Activated naive CD8-positive, alpha-beta T cell treated with anti-CD3 and anti-CD28 coated beads for 36 hours (primary cell): ENCODE measurements at regions not wholly inside any gene's neighbourhood (a gene's known extent, or its start where the extent isn't known, plus 50 kb on each side); places are given as distances from the start of the nearest gene placed in this dataset.

Experiments
- DNase-seq: peaks from one replicate; pipeline ENCODE4 v3.0.0; 2021
- H3K27ac Mint-ChIP-seq: one replicate; pipeline ENCODE4 v1.8.0; 2022; ENCODE audit warnings: mild to moderate bottlenecking, moderate library complexity, mixed read lengths
- H3K27me3 Mint-ChIP-seq: one replicate; pipeline ENCODE4 v1.8.0; 2022; ENCODE audit warnings: mild to moderate bottlenecking, mixed read lengths
- H3K36me3 Mint-ChIP-seq: one replicate; pipeline ENCODE4 v1.8.0; 2021; ENCODE audit warnings: mild to moderate bottlenecking, mixed read lengths
- H3K4me1 Mint-ChIP-seq: one replicate; pipeline ENCODE4 v1.8.0; 2021; ENCODE audit warnings: mixed read lengths
- H3K4me3 Mint-ChIP-seq: one replicate; pipeline ENCODE4 v1.8.0; 2022; ENCODE audit warnings: mild to moderate bottlenecking, moderate library complexity, mixed read lengths
- H3K9me3 Mint-ChIP-seq: one replicate; pipeline ENCODE4 v1.8.0; 2022; ENCODE audit warnings: mixed read lengths

DNA sequence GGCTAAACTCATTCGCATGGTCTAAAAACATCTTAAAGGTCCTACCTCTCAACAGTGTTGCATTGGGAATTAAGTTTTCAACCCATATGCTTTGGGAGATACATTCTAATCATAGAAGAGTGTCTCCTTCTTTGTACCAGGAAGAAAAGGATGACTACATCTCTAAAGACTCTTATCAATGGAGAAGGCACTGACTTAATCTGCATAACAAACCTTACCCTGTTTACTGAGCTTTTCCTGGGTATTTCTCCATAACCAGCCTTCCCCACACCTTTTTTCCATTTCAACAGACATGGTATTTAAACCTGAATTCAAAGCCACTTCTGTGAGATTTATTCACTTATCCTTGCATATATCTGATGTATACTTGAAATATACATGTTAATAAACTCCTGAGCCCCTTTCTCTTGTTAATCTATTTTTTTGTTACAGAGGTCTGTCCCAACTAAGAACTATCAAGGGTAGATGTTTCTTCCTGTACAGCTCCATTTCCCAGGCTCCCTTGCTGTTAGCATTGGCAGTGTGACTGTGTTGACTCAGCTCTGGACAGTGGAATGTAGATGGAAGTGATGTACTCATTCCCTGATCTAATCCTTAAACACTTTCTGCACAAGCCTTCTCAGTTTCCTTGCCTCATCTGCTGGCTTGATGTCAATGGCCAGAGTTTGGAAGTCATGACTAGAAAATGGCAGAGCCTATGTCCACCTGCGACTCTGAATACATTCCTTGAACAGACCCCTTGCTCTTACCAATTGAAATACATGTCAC lies 148.9 kb upstream of the CPEB2 start:
- Mint-ChIP-seq H3K27me3 (peaks cover 17% of the 10 kb centered on the region), H3K9me3 (peaks cover 13% of the 10 kb centered on the region), H3K36me3 (peaks cover 6% of the 10 kb centered on the region), H3K4me3 (no peak overlapping the region), H3K4me1 (peaks cover 34% of the 10 kb centered on the region), H3K27ac (no peak overlapping the region)
- DNase-seq, result no peak

- peaks cover 8% of the 10 kb centered on the region for H3K36me3 Mint-ChIP-seq
- H3K27ac Mint-ChIP-seq, result peak overlapping the region; percentile 87
Measured at GRCh38 chr4:14855719-14856061, 146.6 kb upstream of the CPEB2 start.

DNA sequence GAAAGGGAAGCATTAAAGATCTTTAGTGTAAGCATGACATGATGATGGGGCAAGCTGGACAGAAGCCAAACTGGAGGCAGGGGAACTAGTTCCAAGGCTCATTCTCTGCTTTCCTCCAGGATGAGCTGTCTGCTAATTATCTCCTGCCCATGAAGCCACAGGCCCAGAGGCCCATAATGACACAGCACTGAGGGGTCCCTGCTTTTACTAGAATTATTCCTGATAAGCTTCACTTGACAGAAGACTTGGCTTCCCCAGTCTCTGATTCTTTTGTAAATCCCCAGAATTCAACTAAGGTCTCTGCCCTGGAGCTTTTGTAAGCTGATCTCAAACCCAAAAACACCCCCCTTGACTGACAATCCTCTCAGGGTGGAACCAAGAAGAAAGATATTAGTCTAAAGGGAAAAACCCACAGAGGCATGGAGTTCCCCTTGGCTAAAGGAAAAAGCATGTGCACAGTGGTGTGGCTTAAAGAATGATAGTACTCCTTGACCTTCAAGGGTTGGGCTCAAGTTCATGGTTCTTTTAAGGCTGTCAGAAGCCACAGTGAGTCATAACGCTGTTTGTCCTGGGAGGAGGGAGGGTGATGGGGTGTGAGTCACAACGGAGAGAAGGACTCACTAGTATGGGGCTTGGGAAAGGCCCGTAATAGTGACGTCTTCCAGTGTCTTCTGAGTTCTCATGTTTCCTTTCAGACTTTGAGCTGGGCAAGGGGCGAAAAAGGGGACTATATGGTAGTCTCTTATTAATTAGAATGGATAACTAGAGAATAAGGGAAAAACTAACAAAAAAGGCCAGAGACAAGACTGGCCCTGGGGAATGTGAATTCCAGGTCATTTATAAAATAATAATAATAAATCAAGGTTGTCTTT lies 146.0 kb upstream of the CPEB2 start:
- H3K4me1 Mint-ChIP-seq, result peaks cover 29% of the 10 kb centered on the region
- peaks cover 16% of the 10 kb centered on the region for H3K9me3 Mint-ChIP-seq
- H3K27me3 Mint-ChIP-seq, result peaks cover 34% of the 10 kb centered on the region
- peak; percentile 76 for DNase-seq
- peak overlapping the region; percentile 87 for H3K27ac Mint-ChIP-seq
- no peak overlapping the region for H3K4me3 Mint-ChIP-seq
- peaks cover 8% of the 10 kb centered on the region for H3K36me3 Mint-ChIP-seq

More at GRCh38 chr4:14855719-14856061, 146.6 kb upstream of the CPEB2 start:
- Mint-ChIP-seq H3K4me3 (no peak overlapping the region), H3K9me3 (peaks cover 16% of the 10 kb centered on the region), H3K27me3 (peaks cover 29% of the 10 kb centered on the region), H3K4me1 (peaks cover 32% of the 10 kb centered on the region)
- DNase-seq, result no peak

DNA sequence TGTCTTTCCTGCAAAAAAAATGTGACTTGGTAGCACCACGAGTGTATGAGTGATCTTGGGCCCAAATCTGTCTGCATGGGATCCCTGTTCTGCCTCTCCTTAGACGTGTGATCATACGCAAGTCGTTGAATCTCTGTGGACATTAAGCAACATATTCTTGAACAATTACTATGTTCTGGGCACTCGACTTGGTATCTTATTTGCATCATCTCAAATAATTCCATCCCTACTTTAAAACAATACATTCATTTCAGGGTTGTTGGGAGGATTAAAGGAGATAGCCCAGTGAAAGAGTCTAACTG lies 145.4 kb upstream of the CPEB2 start:
- Mint-ChIP-seq H3K36me3 (peaks cover 8% of the 10 kb centered on the region), H3K27ac (peak overlapping the region; percentile 87), H3K4me3 (no peak overlapping the region), H3K27me3 (peaks cover 34% of the 10 kb centered on the region), H3K4me1 (peaks cover 29% of the 10 kb centered on the region), H3K9me3 (peaks cover 16% of the 10 kb centered on the region)
- DNase-seq, result no peak

DNA sequence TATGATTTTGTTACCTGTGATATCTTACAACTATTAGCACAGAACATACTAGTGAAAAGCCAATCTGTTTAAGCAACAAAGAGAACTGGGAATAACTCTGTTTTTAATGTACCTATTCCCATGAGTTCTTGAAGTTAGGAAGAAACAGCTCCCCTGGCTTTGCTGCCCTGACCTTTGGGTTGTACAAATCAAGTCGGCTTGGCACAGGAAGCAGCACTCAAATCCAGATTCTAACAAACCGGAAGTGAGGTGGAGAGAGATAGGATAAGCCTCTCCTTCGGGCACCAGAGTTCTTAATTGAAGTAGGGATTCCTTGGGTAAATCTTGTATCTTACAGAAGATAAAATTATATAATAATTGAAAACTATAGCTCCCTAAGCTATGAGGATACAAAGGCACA lies 144.8 kb upstream of the CPEB2 start:
- Mint-ChIP-seq H3K36me3 (peaks cover 8% of the 10 kb centered on the region), H3K27ac (peak overlapping the region; percentile 87), H3K27me3 (peaks cover 34% of the 10 kb centered on the region), H3K4me3 (no peak overlapping the region), H3K9me3 (peaks cover 16% of the 10 kb centered on the region), H3K4me1 (peaks cover 29% of the 10 kb centered on the region)
- no peak for DNase-seq

DNA sequence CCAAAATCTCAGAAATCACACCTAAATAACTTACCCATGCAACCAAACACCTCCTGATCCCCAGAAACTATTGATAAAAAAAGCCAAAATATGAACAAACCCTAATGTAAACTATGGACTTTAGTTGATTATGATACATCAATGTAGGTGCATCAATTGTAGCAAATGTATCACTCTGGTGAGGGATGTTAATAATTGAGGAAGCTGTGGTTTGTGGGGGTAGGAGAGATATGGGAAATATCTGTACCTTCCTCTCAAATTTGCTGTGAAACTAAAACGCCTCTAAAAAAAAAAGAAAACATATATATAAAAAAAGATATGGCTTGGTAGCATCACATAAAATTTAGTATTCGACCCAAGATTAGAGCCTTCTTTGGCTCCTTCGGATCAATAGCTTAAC lies 144.3 kb upstream of the CPEB2 start:
- no peak overlapping the region for H3K4me3 Mint-ChIP-seq
- H3K4me1 Mint-ChIP-seq, result peaks cover 29% of the 10 kb centered on the region
- H3K27ac Mint-ChIP-seq, result no peak overlapping the region
- H3K27me3 Mint-ChIP-seq, result peaks cover 36% of the 10 kb centered on the region
- H3K36me3 Mint-ChIP-seq, result peaks cover 8% of the 10 kb centered on the region
- peaks cover 16% of the 10 kb centered on the region for H3K9me3 Mint-ChIP-seq
- DNase-seq, result no peak

DNA sequence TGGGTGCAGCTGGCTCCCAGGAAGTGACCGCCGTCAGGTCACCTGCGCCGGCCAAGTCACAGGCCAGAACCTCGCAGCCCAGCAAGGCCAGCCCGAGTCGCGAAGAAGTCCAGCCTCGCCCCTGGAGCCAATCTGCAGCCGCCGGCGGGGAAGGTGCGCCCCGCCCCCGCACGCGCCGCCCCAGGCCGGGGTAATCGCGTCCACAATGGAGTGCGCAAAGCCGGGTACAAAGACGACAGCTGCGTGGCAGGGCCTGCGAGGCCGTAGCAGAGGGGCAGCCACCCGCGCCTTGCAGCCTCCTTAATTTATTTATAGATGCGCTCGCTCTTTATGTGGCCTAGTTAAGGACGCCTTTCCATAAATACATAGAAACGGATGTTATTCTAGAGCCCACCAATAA lies 139.4 kb upstream of the CPEB2 start:
- peaks cover 2% of the 10 kb centered on the region for H3K9me3 Mint-ChIP-seq
- H3K4me1 Mint-ChIP-seq, result peaks cover 1% of the 10 kb centered on the region
- H3K27ac Mint-ChIP-seq, result no peak overlapping the region
- no peak for DNase-seq
- peaks cover 53% of the 10 kb centered on the region for H3K27me3 Mint-ChIP-seq
- no peak overlapping the region for H3K4me3 Mint-ChIP-seq
- peaks cover 1% of the 10 kb centered on the region for H3K36me3 Mint-ChIP-seq

DNA sequence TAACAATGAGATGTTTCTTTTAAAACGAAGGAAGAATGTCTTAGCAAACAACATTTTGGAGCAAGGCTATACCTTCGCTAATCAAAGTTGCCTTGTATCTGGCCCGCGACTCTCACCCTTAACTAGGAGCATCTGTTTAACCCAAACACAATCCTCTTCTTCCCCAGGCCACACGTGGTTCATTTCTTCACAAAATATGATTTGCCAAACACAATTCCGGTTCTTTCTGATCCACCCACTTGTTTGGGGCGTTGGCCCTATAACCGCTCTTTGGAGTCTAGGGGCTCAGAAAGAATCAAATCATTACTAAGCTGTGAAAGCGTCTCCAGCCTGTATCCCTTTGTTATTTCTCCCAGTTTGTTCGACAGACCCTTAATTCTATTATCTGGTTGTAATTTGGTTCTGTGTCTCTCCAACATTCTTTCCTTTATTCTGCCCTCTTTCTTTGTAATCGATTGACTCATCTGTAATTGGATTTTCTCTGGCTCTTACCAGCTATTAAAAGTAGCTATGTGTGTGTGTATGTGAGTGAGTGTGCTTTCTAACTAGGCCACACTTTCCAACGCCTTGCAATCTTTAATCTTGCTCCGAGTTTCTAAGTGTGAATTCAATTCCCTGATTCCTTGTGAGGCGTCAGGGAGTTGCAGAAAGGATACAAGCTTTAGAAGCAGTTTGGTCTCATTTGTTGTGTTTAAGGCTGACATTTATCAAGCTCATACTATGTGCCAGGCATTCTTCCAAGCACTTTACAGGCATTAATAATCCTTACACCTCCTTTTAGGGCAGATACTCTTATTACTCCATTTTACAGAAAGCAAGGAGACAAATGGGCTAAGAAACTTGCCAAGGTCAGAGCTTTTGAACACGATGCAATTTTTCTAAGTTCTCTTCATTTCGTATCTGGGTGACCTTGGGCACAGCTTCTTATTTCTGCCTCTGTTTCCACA lies 138.6 kb upstream of the CPEB2 start:
- peaks cover 1% of the 10 kb centered on the region for H3K36me3 Mint-ChIP-seq
- peaks cover 53% of the 10 kb centered on the region for H3K27me3 Mint-ChIP-seq
- no peak overlapping the region for H3K4me3 Mint-ChIP-seq
- H3K4me1 Mint-ChIP-seq, result no peaks in the 10 kb centered on the region
- no peak overlapping the region for H3K27ac Mint-ChIP-seq
- H3K9me3 Mint-ChIP-seq, result peaks cover 2% of the 10 kb centered on the region
- DNase-seq, result no peak

GRCh38 chr4:14864365-14865030 lies 137.8 kb upstream of the CPEB2 start:
- Mint-ChIP-seq H3K27me3 (peaks cover 45% of the 10 kb centered on the region), H3K4me1 (no peaks in the 10 kb centered on the region), H3K27ac (no peak overlapping the region), H3K36me3 (no peaks in the 10 kb centered on the region), H3K9me3 (no peaks in the 10 kb centered on the region), H3K4me3 (no peak overlapping the region)
- DNase-seq, result no peak

- no peak overlapping the region for H3K4me3 Mint-ChIP-seq
- no peaks in the 10 kb centered on the region for H3K9me3 Mint-ChIP-seq
- no peaks in the 10 kb centered on the region for H3K4me1 Mint-ChIP-seq
- H3K27ac Mint-ChIP-seq, result no peak overlapping the region
- no peaks in the 10 kb centered on the region for H3K36me3 Mint-ChIP-seq
- no peak for DNase-seq
- H3K27me3 Mint-ChIP-seq, result peaks cover 42% of the 10 kb centered on the region
Measured at GRCh38 chr4:14865031-14865366, 137.3 kb upstream of the CPEB2 start.

DNA sequence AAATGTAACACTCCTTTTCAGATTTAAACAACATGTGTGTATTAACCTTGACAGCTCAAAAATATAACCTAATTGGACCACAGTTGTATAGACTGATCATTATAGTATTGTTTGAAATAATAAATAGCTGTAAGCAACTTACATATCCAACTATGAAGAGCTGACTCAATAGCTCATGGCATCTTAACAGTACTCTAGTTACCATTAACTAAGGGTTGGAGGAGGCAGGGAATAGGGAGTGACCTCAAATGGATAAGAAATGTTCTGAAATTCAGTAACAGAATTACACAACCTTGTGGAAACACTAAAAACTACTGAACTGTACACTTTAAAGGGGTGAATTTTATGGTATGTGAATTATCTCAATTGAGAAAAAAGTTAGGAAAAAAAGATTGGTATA lies 136.5 kb upstream of the CPEB2 start:
- H3K27ac Mint-ChIP-seq, result no peak overlapping the region
- H3K4me3 Mint-ChIP-seq, result no peak overlapping the region
- H3K9me3 Mint-ChIP-seq, result no peaks in the 10 kb centered on the region
- peaks cover 39% of the 10 kb centered on the region for H3K27me3 Mint-ChIP-seq
- no peak for DNase-seq
- no peaks in the 10 kb centered on the region for H3K36me3 Mint-ChIP-seq
- H3K4me1 Mint-ChIP-seq, result no peaks in the 10 kb centered on the region

DNA sequence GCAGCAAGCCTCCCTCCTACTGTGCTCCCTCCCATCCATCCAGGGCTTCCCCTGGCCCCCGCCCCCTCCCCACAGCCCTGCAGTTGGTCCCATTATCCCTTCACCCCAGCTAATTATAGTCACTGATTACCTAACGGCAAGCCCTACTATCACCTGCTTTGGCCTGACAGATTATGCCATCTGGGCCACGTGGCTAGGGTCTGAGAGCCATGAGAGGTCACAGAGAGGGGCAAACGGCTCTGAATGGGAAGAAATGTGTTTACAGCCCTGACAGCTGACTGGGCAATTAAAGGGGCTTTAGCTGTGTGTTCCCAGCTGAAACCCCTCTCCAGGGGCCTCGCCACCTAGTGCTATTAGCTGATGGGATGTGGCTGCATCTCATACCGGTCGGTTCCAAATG lies 134.4 kb upstream of the CPEB2 start:
- Mint-ChIP-seq H3K9me3 (no peaks in the 10 kb centered on the region), H3K4me1 (no peaks in the 10 kb centered on the region), H3K27me3 (peaks cover 28% of the 10 kb centered on the region), H3K36me3 (no peaks in the 10 kb centered on the region), H3K4me3 (no peak overlapping the region), H3K27ac (no peak overlapping the region)
- DNase-seq, result no peak

- H3K27ac Mint-ChIP-seq, result no peak overlapping the region
- H3K4me1 Mint-ChIP-seq, result no peaks in the 10 kb centered on the region
- DNase-seq, result no peak
- H3K27me3 Mint-ChIP-seq, result peaks cover 20% of the 10 kb centered on the region
- no peaks in the 10 kb centered on the region for H3K9me3 Mint-ChIP-seq
- H3K4me3 Mint-ChIP-seq, result no peak overlapping the region
- no peaks in the 10 kb centered on the region for H3K36me3 Mint-ChIP-seq
Measured at GRCh38 chr4:14868426-14869395, 133.6 kb upstream of the CPEB2 start.
